DOHH2 (cell line): ENCODE measurements at regions not wholly inside any gene's neighbourhood (a gene's known extent, or its start where the extent isn't known, plus 50 kb on each side); places are given as distances from the start of the nearest gene placed in this dataset.

ENCODE experiments used
- H3F3A ChIP-seq: fragments of 200-600 bp; sonication (generic), shearing (Covaris generic); 2 replicates; pipeline ENCODE4 v1.6.0; 2016; ENCODE audit warnings: antibody characterized with exemption, mild to moderate bottlenecking; ENCODE audit not compliant: control insufficient read depth, insufficient read depth
- H3K27ac ChIP-seq: fragments of 200-600 bp; sonication (generic); 2 replicates; pipeline ENCODE4 v1.5.1; 2014; ENCODE audit warnings: low read depth, mild to moderate bottlenecking, low read length, moderate library complexity
- H3K27me3 ChIP-seq: fragments of 200-600 bp; sonication (generic); 2 replicates; pipeline ENCODE4 v1.6.1; 2014; ENCODE audit warnings: mild to moderate bottlenecking, low read length, mixed read lengths; ENCODE audit not compliant: control insufficient read depth
- H3K36me3 ChIP-seq: fragments of 200-600 bp; sonication (generic); 2 replicates; pipeline ENCODE4 v1.6.1; 2014; ENCODE audit warnings: mild to moderate bottlenecking, low read length, moderate library complexity, mixed read lengths; ENCODE audit not compliant: control insufficient read depth
- H3K4me1 ChIP-seq: fragments of 200-600 bp; sonication (generic); 2 replicates; pipeline ENCODE4 v1.6.1; 2014; ENCODE audit warnings: mild to moderate bottlenecking, low read length, mixed read lengths; ENCODE audit not compliant: control insufficient read depth
- H3K4me2 ChIP-seq: fragments of 200-600 bp; sonication (generic); 2 replicates; pipeline ENCODE4 v1.6.0; 2014; ENCODE audit warnings: mild to moderate bottlenecking, low read length, moderate library complexity
- H3K4me3 ChIP-seq: fragments of 200-600 bp; sonication (generic); 2 replicates; pipeline ENCODE4 v1.5.1; 2014; ENCODE audit warnings: mild to moderate bottlenecking, low read length, mixed read lengths
- H3K79me2 ChIP-seq: fragments of 200-600 bp; sonication (generic); 2 replicates; pipeline ENCODE4 v1.6.1; 2014; ENCODE audit warnings: mild to moderate bottlenecking, low read length, mixed read lengths; ENCODE audit not compliant: control insufficient read depth
- H3K9me2 ChIP-seq: fragments of 200-600 bp; sonication (generic); replicated peaks from 2 replicates; pipeline ENCODE4 v1.6.1; 2014; ENCODE audit warnings: mild to moderate bottlenecking, low read length, mixed read lengths; ENCODE audit not compliant: control insufficient read depth
- H3K9me3 ChIP-seq: fragments of 200-600 bp; sonication (generic); 2 replicates; pipeline ENCODE4 v1.6.1; 2014; ENCODE audit warnings: antibody characterized with exemption, low read length, mixed read lengths; ENCODE audit not compliant: control insufficient read depth, insufficient read depth
- H4K20me1 ChIP-seq: fragments of 200-600 bp; sonication (generic); 2 replicates; pipeline ENCODE4 v1.6.0; 2014; ENCODE audit warnings: low read depth, mild to moderate bottlenecking, antibody characterized with exemption, low read length, moderate library complexity; ENCODE audit not compliant: control insufficient read depth, insufficient read depth
- EZH2phosphoT487 ChIP-seq: fragments of 200-600 bp; sonication (generic); IDR thresholded peaks from 2 replicates; pipeline ENCODE4 v1.6.1; 2017; ENCODE audit warnings: borderline replicate concordance, mild to moderate bottlenecking, antibody characterized with exemption, low read length, moderate library complexity, mixed read lengths
- TF ChIP-seq, protein P1 (sequence below): fragments of 200-600 bp; sonication (generic); IDR thresholded peaks from one replicate; pipeline ENCODE4 v1.5.1; 2014; ENCODE audit warnings: antibody characterized with exemption, mild to moderate bottlenecking, low read depth, low read length; ENCODE audit not compliant: poor library complexity, severe bottlenecking

- H3K4me2 ChIP-seq = no peak overlapping the region
- H3F3A ChIP-seq = no peaks in the 10 kb centered on the region
- H4K20me1 ChIP-seq = no peaks in the 10 kb centered on the region
- H3K4me1 ChIP-seq = no peaks in the 10 kb centered on the region
- no peaks in the 10 kb centered on the region for H3K36me3 ChIP-seq
- H3K9me2 ChIP-seq = no peaks in the 10 kb centered on the region
- no peak overlapping the region for H3K4me3 ChIP-seq
- TF ChIP-seq, protein P1, sequence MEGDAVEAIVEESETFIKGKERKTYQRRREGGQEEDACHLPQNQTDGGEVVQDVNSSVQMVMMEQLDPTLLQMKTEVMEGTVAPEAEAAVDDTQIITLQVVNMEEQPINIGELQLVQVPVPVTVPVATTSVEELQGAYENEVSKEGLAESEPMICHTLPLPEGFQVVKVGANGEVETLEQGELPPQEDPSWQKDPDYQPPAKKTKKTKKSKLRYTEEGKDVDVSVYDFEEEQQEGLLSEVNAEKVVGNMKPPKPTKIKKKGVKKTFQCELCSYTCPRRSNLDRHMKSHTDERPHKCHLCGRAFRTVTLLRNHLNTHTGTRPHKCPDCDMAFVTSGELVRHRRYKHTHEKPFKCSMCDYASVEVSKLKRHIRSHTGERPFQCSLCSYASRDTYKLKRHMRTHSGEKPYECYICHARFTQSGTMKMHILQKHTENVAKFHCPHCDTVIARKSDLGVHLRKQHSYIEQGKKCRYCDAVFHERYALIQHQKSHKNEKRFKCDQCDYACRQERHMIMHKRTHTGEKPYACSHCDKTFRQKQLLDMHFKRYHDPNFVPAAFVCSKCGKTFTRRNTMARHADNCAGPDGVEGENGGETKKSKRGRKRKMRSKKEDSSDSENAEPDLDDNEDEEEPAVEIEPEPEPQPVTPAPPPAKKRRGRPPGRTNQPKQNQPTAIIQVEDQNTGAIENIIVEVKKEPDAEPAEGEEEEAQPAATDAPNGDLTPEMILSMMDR = no peak
- no peak for TF ChIP-seq EZH2phosphoT487
- H3K27ac ChIP-seq = no peak overlapping the region
- no peaks in the 10 kb centered on the region for H3K27me3 ChIP-seq
- H3K79me2 ChIP-seq = no peaks in the 10 kb centered on the region
- H3K9me3 ChIP-seq = no peaks in the 10 kb centered on the region
Observed at GRCh38 chr4:156638334-156638733, 333.3 kb downstream of the PDGFC start.

DNA sequence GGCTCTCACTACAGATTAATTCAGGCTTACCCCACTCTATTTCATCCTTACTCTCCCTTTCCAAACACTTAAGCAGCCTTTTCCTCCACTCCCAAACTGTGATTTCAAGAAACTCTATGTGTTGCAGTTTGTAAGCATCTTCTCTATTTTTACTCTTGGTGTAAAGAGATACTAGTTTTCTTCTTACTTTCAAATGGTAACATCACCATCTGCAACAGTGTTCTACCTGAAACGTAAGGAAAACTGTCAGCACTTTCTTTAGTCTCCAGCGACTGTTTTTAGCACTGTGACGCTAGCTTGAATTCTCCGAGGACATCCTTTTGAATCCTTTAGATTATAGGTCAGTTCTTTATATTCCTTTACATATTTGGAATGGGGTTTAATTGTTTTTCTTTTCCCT lies 335.2 kb downstream of the PDGFC start:
- Histone ChIP-seq H3K36me3 (no peaks in the 10 kb centered on the region), H3K9me2 (no peaks in the 10 kb centered on the region), H3F3A (no peaks in the 10 kb centered on the region), H3K9me3 (no peaks in the 10 kb centered on the region), H3K4me2 (no peak overlapping the region), H3K4me1 (no peaks in the 10 kb centered on the region), H3K4me3 (no peak overlapping the region), H3K79me2 (no peaks in the 10 kb centered on the region), H3K27ac (no peak overlapping the region), H4K20me1 (no peaks in the 10 kb centered on the region), H3K27me3 (no peaks in the 10 kb centered on the region)
- no peak for TF ChIP-seq EZH2phosphoT487
- TF ChIP-seq, protein P1 = no peak

DNA sequence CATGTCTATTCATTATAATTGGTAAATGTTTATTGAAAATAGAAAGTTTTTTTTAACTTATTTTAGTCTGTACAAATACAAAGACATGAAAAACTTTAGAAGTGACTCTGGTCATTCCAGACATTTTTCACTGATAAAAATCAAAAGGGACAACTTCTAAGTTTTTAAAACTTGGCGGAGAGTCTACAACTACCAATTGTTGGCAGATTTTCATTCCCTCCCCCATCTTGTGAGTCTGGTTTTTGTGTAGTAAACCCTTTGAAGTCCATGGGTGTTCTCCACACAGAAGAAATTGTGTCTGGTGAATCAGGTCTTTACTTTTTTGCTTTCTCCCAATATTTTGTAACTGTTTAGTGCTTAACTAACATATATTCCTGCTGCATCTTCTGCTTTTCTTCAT lies 336.5 kb downstream of the PDGFC start:
- no peaks in the 10 kb centered on the region for H3K79me2 ChIP-seq
- TF ChIP-seq, protein P1 = no peak
- no peak for TF ChIP-seq EZH2phosphoT487
- H3K4me2 ChIP-seq = no peak overlapping the region
- H3K9me3 ChIP-seq = no peaks in the 10 kb centered on the region
- no peaks in the 10 kb centered on the region for H3K36me3 ChIP-seq
- H4K20me1 ChIP-seq = no peaks in the 10 kb centered on the region
- no peak overlapping the region for H3K27ac ChIP-seq
- H3K4me1 ChIP-seq = no peaks in the 10 kb centered on the region
- H3K9me2 ChIP-seq = no peaks in the 10 kb centered on the region
- no peak overlapping the region for H3K4me3 ChIP-seq
- H3F3A ChIP-seq = no peaks in the 10 kb centered on the region
- no peaks in the 10 kb centered on the region for H3K27me3 ChIP-seq

DNA sequence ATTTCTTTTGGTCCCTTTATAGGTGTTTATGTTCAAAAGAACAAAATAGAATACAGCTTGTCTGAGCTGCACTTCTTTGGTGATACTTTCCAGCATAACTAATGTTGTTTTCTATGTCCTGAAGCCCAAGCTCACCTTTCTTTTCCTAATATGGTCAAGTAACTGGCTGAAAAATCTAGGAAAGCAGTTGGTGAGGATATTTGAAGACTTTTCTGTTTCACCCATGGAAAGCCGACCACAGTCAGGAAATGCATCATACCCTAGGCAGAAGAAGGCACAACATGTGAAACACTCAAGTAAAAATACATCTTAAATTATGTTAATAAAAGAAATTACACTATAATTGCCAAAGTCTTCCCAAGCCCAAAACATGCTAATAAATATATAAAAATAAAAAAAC lies 337.0 kb downstream of the PDGFC start:
- Histone ChIP-seq H3K27me3 (no peaks in the 10 kb centered on the region), H3K4me2 (no peak overlapping the region), H3K4me1 (no peaks in the 10 kb centered on the region), H4K20me1 (no peaks in the 10 kb centered on the region), H3K36me3 (no peaks in the 10 kb centered on the region), H3K9me3 (no peaks in the 10 kb centered on the region), H3K9me2 (no peaks in the 10 kb centered on the region), H3K4me3 (no peak overlapping the region), H3K27ac (no peak overlapping the region), H3K79me2 (no peaks in the 10 kb centered on the region), H3F3A (no peaks in the 10 kb centered on the region)
- TF ChIP-seq, protein P1 = no peak
- TF ChIP-seq EZH2phosphoT487 = no peak
